Body of pancreas (tissue), 4 donors: ENCODE measurements at regions not wholly inside any gene's neighbourhood (a gene's known extent, or its start where the extent isn't known, plus 50 kb on each side); places are given as distances from the start of the nearest gene placed in this dataset.

Experiments
- ATAC-seq: fragments of 150-250 bp; one replicate; pipeline ENCODE4 v1.9.1; 2016
- DNase-seq, 4 donors: peaks; one replicate each; pipeline ENCODE4 v3.0.0-alpha.2; 2019
- H3K27ac ChIP-seq, 4 donors: fragments of 200-600 bp; sonication (generic); 1 replicate in 3 of 4; 2 replicates in 1 of 4; pipeline versions ENCODE4 v1.5.1 to v1.6.1; 2016 to 2019; ENCODE audit warnings: mild to moderate bottlenecking in 1 of 4, mixed read lengths in 1 of 4, moderate library complexity in 1 of 4
- H3K27me3 ChIP-seq, 2 donors: fragments of 200-600 bp; sonication (generic); one replicate each; pipeline ENCODE4 v1.6.0; 2016; ENCODE audit warnings: mild to moderate bottlenecking in 1 of 2
- H3K36me3 ChIP-seq, 2 donors: fragments of 200-600 bp; sonication (generic); replicated peaks in 1 of 2; 2 replicates each; pipeline ENCODE4 v1.5.1; 2016; ENCODE audit warnings: low read depth in 2 of 2; ENCODE audit not compliant: insufficient read depth in 1 of 2
- H3K4me1 ChIP-seq: fragments of 200-600 bp; sonication (generic); one replicate; pipeline ENCODE4 v1.6.0; 2016
- H3K4me3 ChIP-seq, 2 donors: fragments of 200-600 bp; sonication (generic); 1 replicate in 1 of 2; 2 replicates in 1 of 2; pipeline ENCODE4 v1.5.1; 2016 to 2019
- H3K9me3 ChIP-seq, 3 donors: fragments of 200-600 bp; sonication (generic); 1 replicate in 2 of 3; 2 replicates in 1 of 3; pipeline ENCODE4 v1.5.1; 2016
- POLR2A ChIP-seq, 3 donors: fragments of 450-650 bp; IDR thresholded peaks; one replicate each; pipeline ENCODE4 v1.6.1; 2016; ENCODE audit warnings: antibody characterized with exemption in 3 of 3, mild to moderate bottlenecking in 2 of 3
- WGBS, 2 donors: methylation state at CpG; one replicate each; pipeline ENCODE4 v1.1.5; 2017; 5-methylcytosine and 5-hydroxymethylcytosine counted together
- intact Hi-C: fragments of 100-400 bp; cut with DNase I; formaldehyde crosslinking; loops from one replicate; pipeline ENCODE4 v1.15.1; 2023
- TF ChIP-seq, protein P1 (sequence below), 7 experiments: fragments of 450-650 bp in 4 of 7; fragments of 200-600 bp in 3 of 7; sonication (generic) in 3 of 7; IDR thresholded peaks; one replicate each; pipeline ENCODE4 v1.5.1; 2016 to 2019; ENCODE audit warnings: antibody characterized with exemption in 7 of 7

DNA sequence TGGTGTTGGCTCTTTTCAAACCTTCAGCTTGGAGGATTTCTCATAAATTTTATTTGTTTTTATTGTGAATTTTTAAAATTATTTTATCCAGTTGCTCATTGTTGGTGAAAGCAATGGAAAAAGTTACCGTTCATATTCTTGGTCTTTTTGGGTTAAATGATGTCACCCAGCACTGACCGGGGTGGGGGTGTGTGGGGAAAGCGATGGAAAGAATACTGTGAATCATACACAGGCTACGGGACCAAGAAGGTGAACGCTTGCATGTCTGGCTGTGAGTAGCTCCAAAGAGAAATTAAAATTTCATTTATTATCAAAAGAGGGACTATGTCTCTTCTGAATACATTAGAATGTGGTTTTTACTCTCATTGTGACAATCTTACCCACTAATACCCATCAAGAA is 430.1 kb downstream of the AEBP2 start:
- DNase-seq (no peak), ATAC-seq (no peak)
- Histone ChIP-seq H3K27ac (no peak overlapping the region), H3K36me3 (no peaks in the 10 kb centered on the region), H3K27me3 (no peaks in the 10 kb centered on the region), H3K4me3 (no peak overlapping the region), H3K4me1 (peaks cover 8% of the 10 kb centered on the region), H3K9me3 (no peaks in the 10 kb centered on the region)
- intact Hi-C loops = no loop called here
- no peak for TF ChIP-seq POLR2A (IDR thresholded peaks at IDR 0.05)
- TF ChIP-seq, protein P1, sequence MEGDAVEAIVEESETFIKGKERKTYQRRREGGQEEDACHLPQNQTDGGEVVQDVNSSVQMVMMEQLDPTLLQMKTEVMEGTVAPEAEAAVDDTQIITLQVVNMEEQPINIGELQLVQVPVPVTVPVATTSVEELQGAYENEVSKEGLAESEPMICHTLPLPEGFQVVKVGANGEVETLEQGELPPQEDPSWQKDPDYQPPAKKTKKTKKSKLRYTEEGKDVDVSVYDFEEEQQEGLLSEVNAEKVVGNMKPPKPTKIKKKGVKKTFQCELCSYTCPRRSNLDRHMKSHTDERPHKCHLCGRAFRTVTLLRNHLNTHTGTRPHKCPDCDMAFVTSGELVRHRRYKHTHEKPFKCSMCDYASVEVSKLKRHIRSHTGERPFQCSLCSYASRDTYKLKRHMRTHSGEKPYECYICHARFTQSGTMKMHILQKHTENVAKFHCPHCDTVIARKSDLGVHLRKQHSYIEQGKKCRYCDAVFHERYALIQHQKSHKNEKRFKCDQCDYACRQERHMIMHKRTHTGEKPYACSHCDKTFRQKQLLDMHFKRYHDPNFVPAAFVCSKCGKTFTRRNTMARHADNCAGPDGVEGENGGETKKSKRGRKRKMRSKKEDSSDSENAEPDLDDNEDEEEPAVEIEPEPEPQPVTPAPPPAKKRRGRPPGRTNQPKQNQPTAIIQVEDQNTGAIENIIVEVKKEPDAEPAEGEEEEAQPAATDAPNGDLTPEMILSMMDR (IDR thresholded peaks at IDR 0.05) = no peak
- 86 to 88% methylated on average over 5 of the region's 5 CpGs for WGBS, 2 donors

GRCh38 chr12:19872621-19873540 is 433.6 kb downstream of the AEBP2 start:
- H3K27me3 ChIP-seq = no peaks in the 10 kb centered on the region
- H3K36me3 ChIP-seq = no peaks in the 10 kb centered on the region
- no peak overlapping the region for H3K27ac ChIP-seq
- ATAC-seq (no peak), DNase-seq (no peak)
- H3K4me3 ChIP-seq = no peak overlapping the region
- 77 to 84% methylated on average over 9 of the region's 9 CpGs for WGBS, 2 donors
- H3K9me3 ChIP-seq = no peaks in the 10 kb centered on the region
- no peak for TF ChIP-seq POLR2A (IDR thresholded peaks at IDR 0.05)
- peaks cover 3% of the 10 kb centered on the region for H3K4me1 ChIP-seq
- intact Hi-C loops = no loop called here

GRCh38 chr12:19880076-19880475 is 440.8 kb downstream of the AEBP2 start:
- H3K27ac ChIP-seq = no peak overlapping the region
- no peaks in the 10 kb centered on the region for H3K36me3 ChIP-seq
- H3K27me3 ChIP-seq = no peaks in the 10 kb centered on the region
- intact Hi-C loops = no loop called here
- no peak for DNase-seq
- H3K9me3 ChIP-seq = no peaks in the 10 kb centered on the region
- no peak for ATAC-seq
- H3K4me1 ChIP-seq = no peaks in the 10 kb centered on the region
- H3K4me3 ChIP-seq = no peak overlapping the region
- TF ChIP-seq, protein P1 (IDR thresholded peaks at IDR 0.05) = no peak
- TF ChIP-seq POLR2A (IDR thresholded peaks at IDR 0.05) = no peak

DNA sequence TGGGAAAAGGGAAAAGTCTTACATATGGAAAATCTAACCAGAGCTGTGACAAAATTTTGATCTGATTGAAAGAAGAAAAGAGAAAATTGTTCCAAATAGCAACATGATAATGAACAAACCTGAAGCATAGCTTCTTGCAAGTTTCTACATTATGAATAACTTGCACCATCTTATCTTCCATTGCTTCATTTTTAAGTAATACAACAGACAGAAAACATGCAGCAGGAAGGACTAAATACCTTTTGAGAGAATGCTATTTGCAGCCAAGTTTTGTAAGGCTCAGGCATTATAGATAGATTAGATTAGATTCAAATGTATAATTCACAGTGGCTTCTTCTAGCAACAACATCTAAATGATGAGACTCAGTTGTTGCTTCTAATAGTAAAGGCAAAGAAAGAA is 441.4 kb downstream of the AEBP2 start:
- Histone ChIP-seq H3K4me1 (no peaks in the 10 kb centered on the region), H3K9me3 (no peaks in the 10 kb centered on the region), H3K36me3 (no peaks in the 10 kb centered on the region), H3K27ac (no peak overlapping the region), H3K4me3 (no peak overlapping the region), H3K27me3 (no peaks in the 10 kb centered on the region)
- TF ChIP-seq, protein P1 (IDR thresholded peaks at IDR 0.05) = no peak
- no peak for TF ChIP-seq POLR2A (IDR thresholded peaks at IDR 0.05)
- no peak for DNase-seq
- intact Hi-C loops = no loop called here
- ATAC-seq = no peak

GRCh38 chr12:19882346-19882745 is 443.1 kb downstream of the AEBP2 start:
- DNase-seq (no peak), ATAC-seq (no peak)
- H3K4me1 ChIP-seq = no peaks in the 10 kb centered on the region
- H3K4me3 ChIP-seq = no peak overlapping the region
- no peaks in the 10 kb centered on the region for H3K27me3 ChIP-seq
- H3K27ac ChIP-seq = no peak overlapping the region
- H3K9me3 ChIP-seq = no peaks in the 10 kb centered on the region
- intact Hi-C loops = no loop called here
- TF ChIP-seq POLR2A (IDR thresholded peaks at IDR 0.05) = no peak
- TF ChIP-seq, protein P1 (IDR thresholded peaks at IDR 0.05) = no peak
- no peaks in the 10 kb centered on the region for H3K36me3 ChIP-seq
- 54 to 64% methylated on average over 3 of the region's 3 CpGs for WGBS, 2 donors
